NCI-H1105 treated with DMSO at 0.1 percent for 48 hours (cell line): ENCODE measurements at regions not wholly inside any gene's neighbourhood (a gene's known extent, or its start where the extent isn't known, plus 50 kb on each side); places are given as distances from the start of the nearest gene placed in this dataset.
"Not testable (repeated sequence)": the region's sequence is repeated elsewhere in the genome, so short reads cannot be mapped to it uniquely, and the experiment has no call there.

Experiments
- DNase-seq: peaks from one replicate; lab custom pipeline; 2025; lab: John Stamatoyannopoulos, UW

DNA sequence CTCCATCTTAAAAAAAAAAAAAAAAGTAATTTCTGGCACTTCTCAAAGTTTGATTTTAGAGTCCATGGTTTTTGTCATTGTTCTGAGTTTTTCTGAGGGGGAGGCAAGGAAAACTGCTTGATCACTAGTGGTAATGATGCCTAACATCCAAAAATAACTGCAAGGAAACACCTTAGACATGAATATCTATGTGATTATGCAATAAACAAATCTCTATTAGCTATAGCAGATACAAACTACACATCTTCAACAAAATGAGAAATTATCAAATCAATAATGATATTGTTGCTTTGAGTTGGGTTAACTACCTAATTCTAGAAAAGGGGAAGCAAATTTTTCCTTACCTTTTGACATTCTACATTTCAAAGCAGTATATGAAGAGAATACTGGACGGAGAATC is 230.9 kb upstream of the JARID2 start:
- DNase-seq = no peak

DNA sequence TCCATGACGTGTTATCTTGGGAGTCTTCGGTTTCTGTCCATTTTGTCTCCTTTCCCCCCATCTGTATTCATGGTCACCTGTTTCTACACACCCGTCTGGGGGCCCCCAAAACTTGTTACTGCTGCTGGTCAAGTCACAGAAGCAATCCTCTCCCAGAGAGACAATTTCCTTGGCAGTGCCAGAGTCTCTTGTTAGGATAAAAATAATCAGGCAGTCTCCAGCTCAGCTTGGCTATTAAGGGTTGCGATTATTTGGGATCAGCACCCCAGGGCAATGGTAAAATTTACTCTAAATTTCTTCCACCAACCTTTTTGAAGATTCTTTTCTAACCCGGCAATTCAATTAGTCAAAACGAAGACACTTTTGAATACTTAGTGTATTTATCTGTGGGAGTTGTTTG is 229.1 kb upstream of the JARID2 start:
- DNase-seq = no peak

GRCh38 chr6:15017261-15017660 is 228.6 kb upstream of the JARID2 start:
- no peak for DNase-seq

- no peak for DNase-seq
Observed at GRCh38 chr6:15017803-15018202, 228.1 kb upstream of the JARID2 start.

DNA sequence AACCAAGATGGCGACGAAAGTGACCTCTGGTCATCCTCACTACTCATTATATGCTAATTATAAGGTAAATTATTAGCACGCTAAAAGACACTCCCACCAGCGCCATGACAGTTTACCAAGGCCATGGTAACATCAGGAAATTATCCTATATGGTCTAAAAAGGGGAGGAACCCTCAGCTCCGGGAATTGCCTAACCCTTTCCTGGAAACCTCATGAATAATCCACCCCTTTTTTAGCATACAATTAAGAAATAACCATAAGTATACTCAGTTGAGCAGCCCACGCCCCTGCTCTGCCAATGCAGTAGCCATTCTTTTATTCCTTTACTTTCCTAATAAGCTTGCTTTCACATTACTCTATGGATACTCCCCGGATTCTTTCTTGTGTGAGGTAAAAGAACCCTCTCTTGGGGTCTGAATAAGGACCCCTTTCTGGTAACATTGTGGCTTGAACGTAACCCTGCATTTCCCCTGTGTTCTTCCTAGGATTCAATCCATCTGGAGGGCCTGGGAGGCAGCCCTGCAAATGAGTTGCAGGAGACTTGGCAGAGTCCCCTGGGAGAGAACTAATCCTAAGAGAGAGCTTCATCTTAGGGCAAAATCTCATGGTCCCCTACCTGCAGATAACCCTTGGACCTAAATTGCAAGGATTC is 225.6 kb upstream of the JARID2 start:
- no peak for DNase-seq

DNA sequence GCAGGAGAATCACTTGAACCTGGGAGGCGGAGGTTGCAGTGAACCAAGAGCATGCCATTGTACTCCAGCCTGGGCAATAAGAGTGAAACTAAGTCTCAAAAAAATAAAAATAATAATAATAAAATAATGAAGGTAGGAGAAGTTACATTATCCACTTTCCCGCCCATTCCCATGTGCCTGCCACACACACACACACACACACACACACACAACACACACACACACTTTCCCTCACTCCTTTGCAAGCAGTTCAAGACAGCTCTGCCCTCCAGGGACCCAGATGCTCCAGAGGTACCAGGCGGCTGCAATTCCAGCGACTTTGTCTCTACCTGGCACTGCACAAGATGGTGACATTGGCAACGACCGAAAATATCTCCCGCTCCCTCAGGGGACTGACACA is 224.8 kb upstream of the JARID2 start:
- DNase-seq = no peak

- not testable (repeated sequence) for DNase-seq
Observed at GRCh38 chr6:15023018-15023417, 222.9 kb upstream of the JARID2 start.

DNA sequence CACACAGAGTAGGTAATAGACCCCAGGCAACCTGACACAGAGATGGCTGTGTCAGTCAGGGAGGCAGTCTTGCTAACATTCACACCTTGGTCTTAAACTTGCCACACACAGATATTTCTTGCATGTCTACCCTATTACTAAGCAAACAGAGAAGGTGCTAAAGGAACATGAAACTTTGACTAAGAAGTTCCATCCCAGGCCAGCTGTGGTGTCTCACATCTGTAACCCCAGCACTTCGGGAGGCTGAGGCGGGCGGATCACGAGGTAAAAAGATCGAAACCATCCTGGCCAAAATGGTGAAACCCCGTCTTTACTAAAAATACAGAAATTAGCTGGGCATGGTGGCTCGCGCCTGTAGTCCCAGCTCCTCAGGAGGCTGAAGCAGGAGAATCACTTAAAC is 222.4 kb upstream of the JARID2 start:
- no peak for DNase-seq

GRCh38 chr6:15025446-15025845 is 220.4 kb upstream of the JARID2 start:
- no peak for DNase-seq

GRCh38 chr6:15026832-15027231 is 219.0 kb upstream of the JARID2 start:
- DNase-seq = no peak

GRCh38 chr6:15027472-15027871 is 218.4 kb upstream of the JARID2 start:
- DNase-seq = no peak

- no peak for DNase-seq
Observed at GRCh38 chr6:15032015-15032414, 213.9 kb upstream of the JARID2 start.

DNA sequence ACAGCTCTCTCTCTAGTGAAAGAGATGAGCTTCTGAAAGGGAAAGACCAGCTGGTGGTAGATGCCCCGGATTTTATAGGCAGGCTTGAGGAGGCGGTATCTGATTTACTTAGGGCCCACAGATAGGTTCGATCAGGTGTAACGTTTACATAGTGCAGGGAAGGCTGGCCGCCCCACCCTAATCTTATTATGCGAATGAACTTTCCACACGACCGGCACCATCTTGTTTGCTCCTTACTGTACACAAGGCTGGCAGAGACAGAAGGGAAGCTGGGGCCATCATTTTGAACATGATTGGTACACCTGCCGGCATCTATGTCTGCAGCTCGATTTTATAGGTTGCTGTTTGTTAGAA is 212.0 kb upstream of the JARID2 start:
- no peak for DNase-seq

- DNase-seq = peak; percentile 52
Observed at GRCh38 chr6:15036690-15037245, 209.1 kb upstream of the JARID2 start.

DNA sequence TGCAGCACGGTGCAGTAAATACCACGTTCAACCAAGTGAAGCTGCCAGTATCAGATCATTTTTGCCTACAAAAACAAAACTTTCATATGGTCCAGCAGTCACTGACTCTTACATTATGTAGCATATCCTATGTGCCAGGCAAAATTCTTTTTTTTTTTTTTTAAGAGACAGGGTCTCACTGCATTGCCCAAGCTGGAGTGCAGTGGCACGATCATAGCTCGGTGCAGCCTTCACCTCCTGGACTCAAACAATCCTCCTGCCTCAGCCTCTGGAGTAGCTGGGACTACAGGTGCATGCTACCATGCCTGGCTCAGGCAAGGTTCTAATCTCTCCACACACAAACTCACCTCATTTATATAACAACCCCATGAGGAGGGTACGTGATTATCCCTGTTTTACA is 208.6 kb upstream of the JARID2 start:
- DNase-seq = no peak

GRCh38 chr6:15038013-15038791 is 207.7 kb upstream of the JARID2 start:
- DNase-seq = no peak

GRCh38 chr6:15039136-15039535 is 206.7 kb upstream of the JARID2 start:
- no peak for DNase-seq

DNA sequence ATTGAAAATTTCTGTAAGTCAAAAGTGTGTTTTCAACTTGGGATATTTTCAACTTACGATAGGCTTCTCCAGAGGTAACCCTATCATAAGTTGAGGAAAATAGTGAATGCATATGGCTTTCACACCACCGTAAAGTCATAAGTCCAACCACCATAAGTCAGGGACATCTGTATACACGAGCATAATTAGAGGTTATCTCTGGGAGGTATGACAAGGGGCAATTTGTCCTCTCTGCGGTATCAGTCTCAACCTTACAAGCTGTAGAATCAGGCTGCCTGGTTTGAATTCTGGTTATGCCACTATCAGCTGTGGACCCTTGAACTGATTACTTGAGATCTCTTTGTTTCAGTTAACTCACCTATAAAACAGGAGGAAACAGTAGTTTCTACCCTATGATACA is 202.9 kb upstream of the JARID2 start:
- no peak for DNase-seq

GRCh38 chr6:15044146-15044882 is 201.6 kb upstream of the JARID2 start:
- DNase-seq = no peak

DNA sequence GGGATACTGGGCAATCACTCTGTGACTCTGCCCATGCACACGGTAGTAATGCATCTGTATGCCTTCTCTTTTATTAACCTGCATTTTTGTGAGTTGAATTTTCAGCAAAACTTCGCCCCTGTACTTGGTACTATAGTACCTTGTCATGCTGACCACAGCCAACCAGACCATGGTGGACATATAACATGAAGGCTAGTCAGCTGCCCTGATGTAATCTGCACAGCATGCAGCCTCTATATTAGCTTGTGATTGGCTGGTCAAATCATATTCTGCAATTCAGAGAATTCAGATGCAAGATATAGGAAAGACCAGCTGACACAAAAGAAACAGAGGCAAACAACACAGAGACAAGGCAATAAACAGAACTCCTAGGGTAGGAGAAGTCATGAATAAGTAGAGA is 200.9 kb upstream of the JARID2 start:
- DNase-seq = no peak

DNA sequence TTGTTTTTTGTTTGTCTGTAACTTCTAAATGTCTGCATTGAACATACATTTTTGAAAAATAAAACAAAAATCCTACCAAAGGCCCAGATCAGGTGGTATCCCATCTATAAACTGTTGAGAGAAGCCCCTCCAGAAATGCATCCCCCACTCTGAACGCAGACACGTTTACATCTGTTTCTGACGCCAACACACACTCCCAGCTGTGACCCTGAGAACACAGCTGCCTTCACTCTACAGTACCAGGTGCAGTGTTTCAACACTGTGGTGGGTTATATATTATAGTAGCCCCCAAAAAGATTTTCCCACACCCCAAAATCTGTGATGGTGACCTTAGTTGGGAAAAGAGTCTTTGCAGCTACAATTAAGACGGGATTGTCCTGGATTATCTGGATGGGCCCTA is 199.1 kb upstream of the JARID2 start:
- no peak for DNase-seq

DNA sequence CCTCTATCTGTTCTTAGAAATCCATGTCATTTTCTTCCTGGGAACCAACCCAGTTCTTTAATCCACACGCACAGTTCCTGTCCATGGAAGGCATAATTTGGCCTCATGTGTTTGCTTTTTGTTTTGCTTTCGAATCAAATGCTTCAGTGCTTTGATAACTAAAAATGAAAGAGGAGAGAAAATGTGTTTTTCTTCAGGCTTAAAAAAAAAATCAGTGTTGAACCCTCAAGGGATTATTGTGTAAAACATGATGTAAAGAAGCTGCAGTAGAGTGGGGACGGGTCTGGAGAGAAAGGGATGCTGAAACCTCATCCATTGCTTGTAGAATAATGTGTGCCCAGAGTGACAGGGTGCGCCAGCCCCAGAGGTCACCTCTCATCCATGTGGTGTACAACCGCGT is 197.5 kb upstream of the JARID2 start:
- no peak for DNase-seq
